ENCODE measurements at regions not wholly inside any gene's neighbourhood (a gene's known extent, or its start where the extent isn't known, plus 50 kb on each side); places are given as distances from the start of the nearest gene placed in this dataset.

- TF ChIP-seq CTCF (IDR thresholded peaks at IDR 0.05; ENCODE audit: poor library complexity) (no peak), EZH2 (IDR thresholded peaks at IDR 0.05; ENCODE audit: borderline replicate concordance) (no peak), EZH2phosphoT487 (IDR thresholded peaks at IDR 0.05; ENCODE audit: low read depth, severe bottlenecking, unreplicated experiment) (no peak)
Observed at GRCh38 chr10:8302565-8302964, 248.1 kb downstream of the GATA3 start.
